ENCODE measurements at regions not wholly inside any gene's neighbourhood (a gene's known extent, or its start where the extent isn't known, plus 50 kb on each side); places are given as distances from the start of the nearest gene placed in this dataset.
"Not testable (repeated sequence)": the region's sequence is repeated elsewhere in the genome, so short reads cannot be mapped to it uniquely, and the experiment has no call there.

GRCh38 chr1:228666686-228667623 is 68.3 kb upstream of the RHOU start:
- DNase-seq (ENCODE audit: extremely low read depth in 1 of 11, low read depth in 9 of 11, low spot score in 4 of 11) = peak in 1 of 11 donors; percentile 21

- DNase-seq (ENCODE audit: extremely low read depth in 1 of 11, low read depth in 9 of 11, low spot score in 4 of 11) = no peak
Observed at GRCh38 chr1:228668553-228669241, 66.6 kb upstream of the RHOU start.

- DNase-seq (ENCODE audit: extremely low read depth in 1 of 11, low read depth in 9 of 11, low spot score in 4 of 11) = no peak
Observed at GRCh38 chr1:228669242-228669585, 66.1 kb upstream of the RHOU start.

GRCh38 chr1:228681076-228681565 is 54.2 kb upstream of the RHOU start:
- not testable (repeated sequence) for DNase-seq (ENCODE audit: extremely low read depth in 1 of 11, low read depth in 9 of 11, low spot score in 4 of 11)

- DNase-seq (ENCODE audit: extremely low read depth in 1 of 11, low read depth in 9 of 11, low spot score in 4 of 11) = no peak
Observed at GRCh38 chr1:228683428-228683827, 51.9 kb upstream of the RHOU start.

- DNase-seq (ENCODE audit: extremely low read depth in 1 of 11, low read depth in 9 of 11, low spot score in 4 of 11) = no peak
Observed at GRCh38 chr1:228684607-228685006, 50.7 kb upstream of the RHOU start.

- no peak for DNase-seq (ENCODE audit: extremely low read depth in 1 of 11, low read depth in 9 of 11, low spot score in 4 of 11)
Observed at GRCh38 chr1:228685081-228685660, 50.1 kb upstream of the RHOU start.

Measured in renal cortex interstitium (tissue), 11 donors.